SK-N-SH treated with all-trans-retinoic acid at 6 μM for 48 hours (cell line): ENCODE measurements at regions not wholly inside any gene's neighbourhood (a gene's known extent, or its start where the extent isn't known, plus 50 kb on each side); places are given as distances from the start of the nearest gene placed in this dataset.

ENCODE experiments used
- ARNTL ChIP-seq: fragments of 450-650 bp; formaldehyde crosslinking; IDR thresholded peaks from 2 replicates; pipeline ENCODE4 v1.5.0; 2020; ENCODE audit warnings: low read depth, mild to moderate bottlenecking, moderate library complexity, borderline replicate concordance
- BACH2 ChIP-seq: fragments of 250-450 bp; sonication (Bioruptor Pico); IDR thresholded peaks from 2 replicates; pipeline ENCODE4 v1.9.0; 2021; ENCODE audit warnings: mild to moderate bottlenecking, borderline replicate concordance
- CSDC2 ChIP-seq: fragments of 250-450 bp; sonication (Bioruptor Pico); IDR thresholded peaks from 2 replicates; pipeline ENCODE4 v1.5.0; 2020; ENCODE audit warnings: mild to moderate bottlenecking, moderate library complexity
- CSRNP3 ChIP-seq: fragments of 250-450 bp; sonication (Bioruptor Pico); IDR thresholded peaks from 2 replicates; pipeline ENCODE4 v1.5.1; 2021; ENCODE audit warnings: mild to moderate bottlenecking, moderate library complexity
- ESRRG ChIP-seq: fragments of 250-450 bp; sonication (Bioruptor Pico); IDR thresholded peaks from 2 replicates; pipeline ENCODE4 v1.6.1; 2021; ENCODE audit warnings: mild to moderate bottlenecking
- PATZ1 ChIP-seq: fragments of 250-450 bp; sonication (Bioruptor Pico); IDR thresholded peaks from 2 replicates; pipeline ENCODE4 v1.8.0; 2020; ENCODE audit warnings: mild to moderate bottlenecking, moderate library complexity, borderline replicate concordance
- ZC3H10 ChIP-seq: fragments of 250-450 bp; sonication (Bioruptor Pico); IDR thresholded peaks from 2 replicates; pipeline ENCODE4 v1.5.1; 2021; ENCODE audit warnings: mild to moderate bottlenecking, moderate library complexity

GRCh38 chr1:79499541-79499940, 493.0 kb upstream of the ADGRL4 start:
- TF ChIP-seq BACH2 (CRISPR knock-in tag) (no peak), ZC3H10 (CRISPR knock-in tag) (no peak), PATZ1 (CRISPR knock-in tag) (no peak), CSRNP3 (CRISPR knock-in tag) (no peak), CSDC2 (no peak), ESRRG (CRISPR knock-in tag) (no peak), ARNTL (CRISPR knock-in tag) (no peak)
